ENCODE measurements at regions not wholly inside any gene's neighbourhood (a gene's known extent, or its start where the extent isn't known, plus 50 kb on each side); places are given as distances from the start of the nearest gene placed in this dataset.
"Not testable (repeated sequence)": the region's sequence is repeated elsewhere in the genome, so short reads cannot be mapped to it uniquely, and the experiment has no call there.

DNA sequence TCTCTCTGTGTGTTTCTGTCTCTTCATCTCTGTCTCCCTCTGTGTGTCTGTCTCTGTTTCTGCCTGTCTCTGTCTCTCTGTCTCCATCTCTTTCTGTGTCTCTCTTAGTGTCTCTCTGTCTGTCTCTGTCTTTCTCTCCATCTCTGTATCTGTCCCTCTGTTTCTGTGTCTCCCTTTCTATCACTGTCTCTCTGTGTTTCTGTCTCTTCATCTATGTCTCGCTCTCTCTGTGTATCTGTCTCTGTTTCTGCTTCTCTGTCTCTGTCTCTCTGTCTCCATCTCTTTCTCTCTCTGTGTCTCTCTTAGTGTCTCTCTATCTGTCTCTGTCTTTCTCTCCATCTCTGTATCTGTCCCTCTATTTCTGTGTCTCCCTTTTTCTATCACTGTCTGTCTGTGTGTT lies 4479.1 kb upstream of the OR11H1 start:
- not testable (repeated sequence) for TF ChIP-seq CTCF (IDR thresholded peaks at IDR 0.05; ENCODE audit: low read depth, low read length, poor library complexity, severe bottlenecking); EZH2phosphoT487 (IDR thresholded peaks at IDR 0.05; ENCODE audit: borderline replicate concordance, low read length)
